ENCODE measurements at regions not wholly inside any gene's neighbourhood (a gene's known extent, or its start where the extent isn't known, plus 50 kb on each side); places are given as distances from the start of the nearest gene placed in this dataset.

DNA sequence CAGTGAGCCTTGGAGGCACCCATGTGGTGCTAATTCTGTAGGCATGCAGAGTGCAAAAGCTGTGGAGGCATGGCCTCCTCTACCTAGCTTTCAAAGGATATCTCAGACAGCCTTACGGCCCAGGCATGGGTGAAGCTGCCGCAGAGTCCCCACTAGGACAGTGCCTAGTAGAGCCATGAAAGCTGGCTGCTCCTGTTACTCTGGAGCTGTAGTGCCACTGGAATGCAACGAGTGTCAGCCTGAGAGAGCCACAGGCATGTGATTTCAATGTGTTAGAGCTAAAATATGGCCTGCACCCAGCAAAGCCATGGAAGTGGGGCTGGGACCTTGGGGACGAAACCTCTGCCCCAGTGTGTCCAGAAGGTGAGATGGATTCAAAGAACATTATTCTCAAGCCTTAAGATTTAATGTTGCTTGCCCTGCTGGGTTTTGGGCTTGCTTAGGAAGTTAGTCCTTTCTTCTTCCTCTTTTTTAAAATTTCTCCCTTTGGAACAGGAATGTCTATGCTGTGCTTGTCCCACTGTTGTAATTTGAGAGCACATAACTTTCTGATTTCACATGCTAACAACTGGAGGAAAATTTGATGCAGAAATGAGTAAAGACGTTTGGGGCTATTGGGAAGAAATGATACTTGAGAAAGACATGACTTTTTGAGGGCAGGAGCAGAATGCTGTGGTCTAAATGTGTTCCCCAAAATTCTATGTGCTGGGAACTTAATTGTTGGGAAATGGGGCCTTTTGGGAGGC lies 298.4 kb downstream of the PSAT1 start:
- no peak overlapping the region for H4K91ac ChIP-seq (replicated peaks; ENCODE audit: insufficient read length, low read length)
- no peaks in the 10 kb centered on the region for H3K79me2 ChIP-seq (ENCODE audit: control insufficient read depth in 1 of 2, insufficient read depth in 2 of 2, low read length in 2 of 2)
- no peak overlapping the region for H3K4ac ChIP-seq (replicated peaks; ENCODE audit: insufficient read length, low read depth, low read length)
- ChIA-PET CTCF (ENCODE audit: partially characterized antibody) (interaction anchor here (0.5 to 1.2 kb wide), 4 partner anchors 20 to 180 kb away, joined by 3 to 6 read pairs (median 4); no protein-coding TSS in a partner anchor), POLR2A (ENCODE audit: partially characterized antibody) (no interaction called here)
- H3K4me1 ChIP-seq (replicated peaks in 1 of 4; ENCODE audit: control insufficient read depth in 3 of 4, insufficient read depth in 4 of 4, low read length in 3 of 4): no peaks in the 10 kb centered on the region; a peak in 1 of 7 replicates
- no peak overlapping the region for H3K27ac ChIP-seq (ENCODE audit: low read depth, low read length)
- H3K18ac ChIP-seq (ENCODE audit: extremely low read depth, low read length): no peak overlapping the region
- H3K4me2 ChIP-seq (ENCODE audit: insufficient read depth in 1 of 2, low read depth in 2 of 2, low read length in 2 of 2): no peak overlapping the region
- H3K9ac ChIP-seq (replicated peaks in 1 of 4; ENCODE audit: extremely low read depth in 1 of 4, low read depth in 3 of 4, low read length in 3 of 4): no peak overlapping the region
- H3K23ac ChIP-seq (ENCODE audit: insufficient read length): no peak overlapping the region
- no peak overlapping the region for H2BK5ac ChIP-seq (ENCODE audit: low read depth, low read length)
- WGBS, 2 experiments (ENCODE audit: extremely low coverage in 1 of 2, insufficient coverage in 1 of 2, insufficient read length in 1 of 2, insufficient replicate concordance in 2 of 2, low coverage in 1 of 2, low lambda C conversion rate in 2 of 2, missing lambda C conversion rate in 1 of 2): 87% methylated on average over 5 of the region's 5 CpGs; no CpG with 5 or more reads in 1 of the 2 experiments
- H2BK15ac ChIP-seq (ENCODE audit: low read length): no peak overlapping the region
- no peak overlapping the region for H4K5ac ChIP-seq (ENCODE audit: insufficient read length, low read depth, low read length)
- H3K27me3 ChIP-seq (replicated peaks in 1 of 4; ENCODE audit: control insufficient read depth in 3 of 4, extremely low read depth in 1 of 4, insufficient read depth in 3 of 4, low read length in 3 of 4): no peaks in the 10 kb centered on the region
- no peaks in the 10 kb centered on the region for H3K23me2 ChIP-seq (ENCODE audit: low read depth, low read length)
- H3K14ac ChIP-seq (ENCODE audit: insufficient read length): no peak overlapping the region
- H3K36me3 ChIP-seq (ENCODE audit: control insufficient read depth in 2 of 4, insufficient read depth in 4 of 4, low read length in 3 of 4): no peaks in the 10 kb centered on the region
- no peak overlapping the region for H4K8ac ChIP-seq (ENCODE audit: extremely low read depth, insufficient read depth, low read length)
- no peak overlapping the region for H2AFZ ChIP-seq (ENCODE audit: low read length)
- FAIRE-seq (no peak), DNase-seq (ENCODE audit: low read depth in 1 of 2, low spot score in 2 of 2) (no peak)
- H4K20me1 ChIP-seq (replicated peaks in 1 of 2; ENCODE audit: control insufficient read depth in 1 of 2, insufficient read depth in 2 of 2, low read length in 2 of 2): no peaks in the 10 kb centered on the region
- no peaks in the 10 kb centered on the region for H3K79me1 ChIP-seq (ENCODE audit: low read depth, low read length)
- H2AK5ac ChIP-seq (ENCODE audit: low read depth, low read length): no peak overlapping the region
- H3K4me3 ChIP-seq (ENCODE audit: extremely low read depth in 1 of 4, insufficient read depth in 2 of 4, low read depth in 3 of 4, low read length in 4 of 4): no peak overlapping the region
- no peak overlapping the region for H2BK12ac ChIP-seq (ENCODE audit: low read depth, low read length)
- no peak overlapping the region for H2BK120ac ChIP-seq (replicated peaks; ENCODE audit: low read depth, low read length)
- no peaks in the 10 kb centered on the region for H3K9me3 ChIP-seq (ENCODE audit: insufficient read depth in 2 of 2, low read depth in 1 of 2, low read length in 1 of 2)
- H3K56ac ChIP-seq (replicated peaks; ENCODE audit: insufficient read length, low read depth, low read length): no peak overlapping the region
- no peak overlapping the region for H2BK20ac ChIP-seq (ENCODE audit: low read length)
- TF ChIP-seq SP4 (IDR thresholded peaks at IDR 0.05; ENCODE audit: low read length) (no peak), MAFK (IDR thresholded peaks at IDR 0.05; ENCODE audit: low read depth, low read length) (no peak), CHD1 (IDR thresholded peaks at IDR 0.05; ENCODE audit: low read depth, low read length) (no peak), NRF1 (IDR thresholded peaks at IDR 0.05; ENCODE audit: low read depth, low read length) (no peak), NANOG (IDR thresholded peaks at IDR 0.05; ENCODE audit: insufficient read depth, low read depth, low read length, poor library complexity, severe bottlenecking) (no peak), RFX5 (IDR thresholded peaks at IDR 0.05; ENCODE audit: borderline replicate concordance, low read depth, low read length) (no peak), EGR1 (IDR thresholded peaks at IDR 0.05; ENCODE audit: borderline replicate concordance, low read depth, low read length) (no peak), GTF2F1 (IDR thresholded peaks at IDR 0.05; ENCODE audit: borderline replicate concordance, low read depth, low read length) (no peak), SUZ12 (IDR thresholded peaks at IDR 0.05; ENCODE audit: low read length) (no peak), EZH2 (IDR thresholded peaks at IDR 0.05; ENCODE audit: low read depth, low read length, severe bottlenecking) (no peak), SIX5 (IDR thresholded peaks at IDR 0.05; ENCODE audit: low read depth, low read length) (no peak), YY1 (IDR thresholded peaks at IDR 0.05; ENCODE audit: low read depth, low read length) (no peak)
- TF ChIP-seq, protein P1, sequence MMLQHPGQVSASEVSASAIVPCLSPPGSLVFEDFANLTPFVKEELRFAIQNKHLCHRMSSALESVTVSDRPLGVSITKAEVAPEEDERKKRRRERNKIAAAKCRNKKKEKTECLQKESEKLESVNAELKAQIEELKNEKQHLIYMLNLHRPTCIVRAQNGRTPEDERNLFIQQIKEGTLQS (IDR thresholded peaks at IDR 0.05; ENCODE audit: insufficient read depth, low read depth, low read length): no peak
